A673 (cell line): ENCODE measurements at regions not wholly inside any gene's neighbourhood (a gene's known extent, or its start where the extent isn't known, plus 50 kb on each side); places are given as distances from the start of the nearest gene placed in this dataset.

ENCODE experiments used
- CTCF ChIP-seq: fragments of 300-800, 200-600 bp; sonication (generic); conservative IDR thresholded peaks from 2 replicates; pipeline ENCODE4 v1.5.1; 2017; ENCODE audit warnings: low read depth, mild to moderate bottlenecking, antibody characterized with exemption, low read length, moderate library complexity, mixed read lengths
- EZH2 ChIP-seq: fragments of 200-600 bp; sonication (generic); IDR thresholded peaks from 2 replicates; pipeline ENCODE4 v1.6.1; 2017; ENCODE audit warnings: borderline replicate concordance, low read depth, mild to moderate bottlenecking, mixed read lengths, antibody characterized with exemption, low read length; ENCODE audit not compliant: poor library complexity, severe bottlenecking

- no peak for TF ChIP-seq CTCF
- no peak for TF ChIP-seq EZH2
These were observed 646.5 kb upstream of the GRAMD2B start for GRCh38 chr5:125776656-125777139.
